ENCODE measurements at regions not wholly inside any gene's neighbourhood (a gene's known extent, or its start where the extent isn't known, plus 50 kb on each side); places are given as distances from the start of the nearest gene placed in this dataset.

- CTCF ChIA-PET: interaction anchor here (0.6 kb wide), 1 partner anchor 748 kb away, joined by 3 read pairs; no protein-coding TSS in a partner anchor
- FAIRE-seq: no peak
These were observed 721.0 kb upstream of the WWC1 start for GRCh38 chr5:167570431-167570830.

DNA sequence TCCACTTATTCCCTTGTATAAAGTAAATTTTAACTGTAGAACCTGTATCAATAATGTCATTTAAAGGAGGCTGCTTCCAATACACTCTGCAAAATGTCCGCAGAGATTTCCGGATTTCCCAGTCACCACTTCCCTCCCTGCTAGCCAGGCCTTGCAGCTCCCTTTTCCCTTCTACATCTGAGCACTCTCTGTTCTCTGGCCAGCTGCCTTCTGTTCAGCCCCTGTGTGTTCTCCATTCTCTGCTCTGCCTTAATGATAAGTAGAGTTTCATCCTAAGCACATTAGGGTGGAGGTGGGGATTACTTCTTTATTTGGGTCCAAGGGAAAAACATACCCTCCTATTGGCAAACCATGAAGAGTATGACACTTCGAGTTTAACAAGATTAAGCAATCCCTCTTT lies 719.6 kb upstream of the WWC1 start:
- no peak for TF ChIP-seq SMARCA5 (IDR thresholded peaks at IDR 0.05)
- TF ChIP-seq, protein P1, sequence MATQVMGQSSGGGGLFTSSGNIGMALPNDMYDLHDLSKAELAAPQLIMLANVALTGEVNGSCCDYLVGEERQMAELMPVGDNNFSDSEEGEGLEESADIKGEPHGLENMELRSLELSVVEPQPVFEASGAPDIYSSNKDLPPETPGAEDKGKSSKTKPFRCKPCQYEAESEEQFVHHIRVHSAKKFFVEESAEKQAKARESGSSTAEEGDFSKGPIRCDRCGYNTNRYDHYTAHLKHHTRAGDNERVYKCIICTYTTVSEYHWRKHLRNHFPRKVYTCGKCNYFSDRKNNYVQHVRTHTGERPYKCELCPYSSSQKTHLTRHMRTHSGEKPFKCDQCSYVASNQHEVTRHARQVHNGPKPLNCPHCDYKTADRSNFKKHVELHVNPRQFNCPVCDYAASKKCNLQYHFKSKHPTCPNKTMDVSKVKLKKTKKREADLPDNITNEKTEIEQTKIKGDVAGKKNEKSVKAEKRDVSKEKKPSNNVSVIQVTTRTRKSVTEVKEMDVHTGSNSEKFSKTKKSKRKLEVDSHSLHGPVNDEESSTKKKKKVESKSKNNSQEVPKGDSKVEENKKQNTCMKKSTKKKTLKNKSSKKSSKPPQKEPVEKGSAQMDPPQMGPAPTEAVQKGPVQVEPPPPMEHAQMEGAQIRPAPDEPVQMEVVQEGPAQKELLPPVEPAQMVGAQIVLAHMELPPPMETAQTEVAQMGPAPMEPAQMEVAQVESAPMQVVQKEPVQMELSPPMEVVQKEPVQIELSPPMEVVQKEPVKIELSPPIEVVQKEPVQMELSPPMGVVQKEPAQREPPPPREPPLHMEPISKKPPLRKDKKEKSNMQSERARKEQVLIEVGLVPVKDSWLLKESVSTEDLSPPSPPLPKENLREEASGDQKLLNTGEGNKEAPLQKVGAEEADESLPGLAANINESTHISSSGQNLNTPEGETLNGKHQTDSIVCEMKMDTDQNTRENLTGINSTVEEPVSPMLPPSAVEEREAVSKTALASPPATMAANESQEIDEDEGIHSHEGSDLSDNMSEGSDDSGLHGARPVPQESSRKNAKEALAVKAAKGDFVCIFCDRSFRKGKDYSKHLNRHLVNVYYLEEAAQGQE (IDR thresholded peaks at IDR 0.05; ENCODE audit: low read depth, low read length): no peak
- TF ChIP-seq RFX5 (IDR thresholded peaks at IDR 0.05; ENCODE audit: low read depth, low read length): no peak
- no peak for TF ChIP-seq CREB1 (IDR thresholded peaks at IDR 0.05; ENCODE audit: low read depth)
- TF ChIP-seq PAX8 (IDR thresholded peaks at IDR 0.05): no peak
- TF ChIP-seq, protein P2, sequence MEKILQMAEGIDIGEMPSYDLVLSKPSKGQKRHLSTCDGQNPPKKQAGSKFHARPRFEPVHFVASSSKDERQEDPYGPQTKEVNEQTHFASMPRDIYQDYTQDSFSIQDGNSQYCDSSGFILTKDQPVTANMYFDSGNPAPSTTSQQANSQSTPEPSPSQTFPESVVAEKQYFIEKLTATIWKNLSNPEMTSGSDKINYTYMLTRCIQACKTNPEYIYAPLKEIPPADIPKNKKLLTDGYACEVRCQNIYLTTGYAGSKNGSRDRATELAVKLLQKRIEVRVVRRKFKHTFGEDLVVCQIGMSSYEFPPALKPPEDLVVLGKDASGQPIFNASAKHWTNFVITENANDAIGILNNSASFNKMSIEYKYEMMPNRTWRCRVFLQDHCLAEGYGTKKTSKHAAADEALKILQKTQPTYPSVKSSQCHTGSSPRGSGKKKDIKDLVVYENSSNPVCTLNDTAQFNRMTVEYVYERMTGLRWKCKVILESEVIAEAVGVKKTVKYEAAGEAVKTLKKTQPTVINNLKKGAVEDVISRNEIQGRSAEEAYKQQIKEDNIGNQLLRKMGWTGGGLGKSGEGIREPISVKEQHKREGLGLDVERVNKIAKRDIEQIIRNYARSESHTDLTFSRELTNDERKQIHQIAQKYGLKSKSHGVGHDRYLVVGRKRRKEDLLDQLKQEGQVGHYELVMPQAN (conservative IDR thresholded peaks at IDR 0.05): no peak
- no peak for TF ChIP-seq HDGF (IDR thresholded peaks at IDR 0.05)
- no peak for TF ChIP-seq TAF1 (IDR thresholded peaks at IDR 0.05; ENCODE audit: borderline replicate concordance, low read depth, low read length)
- peaks cover 0 to 3% of the 10 kb centered on the region in 2 experiments; a peak in 3 of 4 replicates for H3K27me3 ChIP-seq (replicated peaks in 1 of 2; ENCODE audit: control insufficient read depth in 2 of 2, insufficient read depth in 2 of 2, low read length in 1 of 2)
- no peaks in the 10 kb centered on the region for H3K4me1 ChIP-seq (ENCODE audit: control insufficient read depth, insufficient read depth, low read length)
- RAD21 ChIA-PET (ENCODE audit: unreplicated experiment): no interaction called here
- no peaks in the 10 kb centered on the region for H3K9me3 ChIP-seq (replicated peaks; ENCODE audit: control insufficient read depth, insufficient read depth, low read length)
- DNase-seq (ENCODE audit: low read depth, low spot score) (no peak), ATAC-seq (no peak), FAIRE-seq (no peak)
- H3K4me3 ChIP-seq: no peak overlapping the region
- POLR2A ChIA-PET: no interaction called here
- intact Hi-C loops (cut with micrococcal nuclease; ENCODE audit: unreplicated experiment) (no loop called here), in situ Hi-C loops (cut with MboI) (no loop called here)
- no peak overlapping the region for H3K4me2 ChIP-seq (ENCODE audit: control insufficient read depth, insufficient read depth)
- no TSS peak for BruUV-seq (replicated peaks)
- H3K27ac ChIP-seq (ENCODE audit: control insufficient read depth, insufficient read depth): no peak overlapping the region
- H4K20me1 ChIP-seq (ENCODE audit: control insufficient read depth, insufficient read depth): no peaks in the 10 kb centered on the region
- H3K79me2 ChIP-seq (ENCODE audit: control insufficient read depth, insufficient read depth, low read length): no peaks in the 10 kb centered on the region
- no peak overlapping the region for H3K9ac ChIP-seq (ENCODE audit: control insufficient read depth, insufficient read depth, low read length)
- SMC1A ChIA-PET (ENCODE audit: uncharacterized antibody, unreplicated experiment): no interaction called here
- CTCF ChIA-PET: no interaction called here
- H3K36me3 ChIP-seq (ENCODE audit: control insufficient read depth in 2 of 2, insufficient read depth in 2 of 2, low read length in 1 of 2): no peaks in the 10 kb centered on the region
- WGBS (ENCODE audit: insufficient coverage, insufficient replicate concordance, low lambda C conversion rate, missing lambda C conversion rate): 35% methylated on average over 3 of the region's 3 CpGs
- H2AFZ ChIP-seq (ENCODE audit: control insufficient read depth, low read depth, low read length): no peak overlapping the region

More at GRCh38 chr5:167570431-167570830, 721.0 kb upstream of the WWC1 start:
- no peak for DNase-seq (ENCODE audit: low read depth, low spot score)
- ChIA-PET RAD21 (ENCODE audit: unreplicated experiment) (no interaction called here), SMC1A (ENCODE audit: uncharacterized antibody, unreplicated experiment) (interaction anchor here (1.4 kb wide), 1 partner anchor 16 kb away, joined by 4 read pairs; no protein-coding TSS in a partner anchor), POLR2A (no interaction called here)
- no peak overlapping the region for H3K4me3 ChIP-seq
- H3K9me3 ChIP-seq (replicated peaks; ENCODE audit: control insufficient read depth, insufficient read depth, low read length): no peaks in the 10 kb centered on the region
- H4K20me1 ChIP-seq (ENCODE audit: control insufficient read depth, insufficient read depth): no peaks in the 10 kb centered on the region
- intact Hi-C loops (cut with micrococcal nuclease; ENCODE audit: unreplicated experiment): no loop called here
- BruUV-seq (replicated peaks): no TSS peak
- H3K27me3 ChIP-seq (replicated peaks in 1 of 2; ENCODE audit: control insufficient read depth in 2 of 2, insufficient read depth in 2 of 2, low read length in 1 of 2): peaks cover 0 to 3% of the 10 kb centered on the region in 2 experiments; a peak in 3 of 4 replicates
- ATAC-seq: no peak
- WGBS (ENCODE audit: insufficient coverage, insufficient replicate concordance, low lambda C conversion rate, missing lambda C conversion rate): 38% methylated on average over 5 of the region's 5 CpGs
- H2AFZ ChIP-seq (ENCODE audit: control insufficient read depth, low read depth, low read length): no peak overlapping the region
- no peaks in the 10 kb centered on the region for H3K36me3 ChIP-seq (ENCODE audit: control insufficient read depth in 2 of 2, insufficient read depth in 2 of 2, low read length in 1 of 2)
- in situ Hi-C loops (cut with MboI): no loop called here
- TF ChIP-seq SMARCA5 (IDR thresholded peaks at IDR 0.05) (no peak), ZNF217 (IDR thresholded peaks at IDR 0.05) (no peak), SPI1 (IDR thresholded peaks at IDR 0.05; ENCODE audit: borderline replicate concordance, insufficient read depth, low read depth, low read length) (no peak), SIX5 (IDR thresholded peaks at IDR 0.05; ENCODE audit: low read depth, low read length, severe bottlenecking) (no peak), MTA3 (IDR thresholded peaks at IDR 0.05; ENCODE audit: borderline replicate concordance, low read length) (no peak), TAF1 (IDR thresholded peaks at IDR 0.05; ENCODE audit: borderline replicate concordance, low read depth, low read length) (no peak), SIN3A (IDR thresholded peaks at IDR 0.05; ENCODE audit: low read depth, low read length) (no peak)
- no peaks in the 10 kb centered on the region for H3K79me2 ChIP-seq (ENCODE audit: control insufficient read depth, insufficient read depth, low read length)
- H3K4me1 ChIP-seq (ENCODE audit: control insufficient read depth, insufficient read depth, low read length): no peaks in the 10 kb centered on the region
- H3K9ac ChIP-seq (ENCODE audit: control insufficient read depth, insufficient read depth, low read length): no peak overlapping the region
- H3K27ac ChIP-seq (ENCODE audit: control insufficient read depth, insufficient read depth): no peak overlapping the region
- H3K4me2 ChIP-seq (ENCODE audit: control insufficient read depth, insufficient read depth): no peak overlapping the region

All from GM12878 (cell line).